Islet of Langerhans (tissue), 1 donor: ENCODE measurements at regions not wholly inside any gene's neighbourhood (a gene's known extent, or its start where the extent isn't known, plus 50 kb on each side); places are given as distances from the start of the nearest gene placed in this dataset.

Source experiments
- FAIRE-seq: peaks from one replicate; lab custom pipeline; 2011; peaks lifted over from hg19 to GRCh38; lab: Jason Lieb, UNC

- no peak for FAIRE-seq
Observed at GRCh38 chr18:64318547-64318946, 169.7 kb upstream of the LINC00305 start.

- FAIRE-seq, result no peak
Observed at GRCh38 chr18:64311859-64312258, 163.0 kb upstream of the LINC00305 start.

GRCh38 chr18:64295839-64296238 lies 147.0 kb upstream of the LINC00305 start:
- FAIRE-seq, result no peak

GRCh38 chr18:64294967-64295366 lies 146.1 kb upstream of the LINC00305 start:
- no peak for FAIRE-seq

- no peak for FAIRE-seq
Observed at GRCh38 chr18:64288432-64288831, 139.5 kb upstream of the LINC00305 start.

GRCh38 chr18:64287926-64288325 lies 139.0 kb upstream of the LINC00305 start:
- FAIRE-seq, result no peak

GRCh38 chr18:64283059-64283458 lies 134.2 kb upstream of the LINC00305 start:
- FAIRE-seq, result no peak

- FAIRE-seq, result no peak
Observed at GRCh38 chr18:64278026-64278425, 129.1 kb upstream of the LINC00305 start.

- no peak for FAIRE-seq
Observed at GRCh38 chr18:64276311-64277090, 127.6 kb upstream of the LINC00305 start.

GRCh38 chr18:64275593-64276300 lies 126.9 kb upstream of the LINC00305 start:
- FAIRE-seq, result no peak

- FAIRE-seq, result no peak
Observed at GRCh38 chr18:64273724-64274123, 124.8 kb upstream of the LINC00305 start.

- FAIRE-seq, result no peak
Observed at GRCh38 chr18:64271975-64272659, 123.2 kb upstream of the LINC00305 start.

GRCh38 chr18:64271246-64271645 lies 122.4 kb upstream of the LINC00305 start:
- no peak for FAIRE-seq

- no peak for FAIRE-seq
Observed at GRCh38 chr18:64270608-64271007, 121.7 kb upstream of the LINC00305 start.

GRCh38 chr18:64270121-64270520 lies 121.2 kb upstream of the LINC00305 start:
- FAIRE-seq, result no peak

GRCh38 chr18:64264171-64264570 lies 115.3 kb upstream of the LINC00305 start:
- no peak for FAIRE-seq

GRCh38 chr18:64260810-64261209 lies 111.9 kb upstream of the LINC00305 start:
- no peak for FAIRE-seq

- no peak for FAIRE-seq
Observed at GRCh38 chr18:64259871-64260270, 111.0 kb upstream of the LINC00305 start.

- FAIRE-seq, result no peak
Observed at GRCh38 chr18:64258111-64258650, 109.3 kb upstream of the LINC00305 start.

GRCh38 chr18:64254399-64255093 lies 105.7 kb upstream of the LINC00305 start:
- no peak for FAIRE-seq

GRCh38 chr18:64253873-64254272 lies 105.0 kb upstream of the LINC00305 start:
- FAIRE-seq, result no peak

- no peak for FAIRE-seq
Observed at GRCh38 chr18:64253222-64253621, 104.3 kb upstream of the LINC00305 start.
